HepG2 (cell line): ENCODE measurements at regions not wholly inside any gene's neighbourhood (a gene's known extent, or its start where the extent isn't known, plus 50 kb on each side); places are given as distances from the start of the nearest gene placed in this dataset.

Experiments used
- ATAC-seq: fragments of 200-7000 bp; cut with Tn5 transposase; 3 replicates; pipeline ENCODE4 v1.9.1; 2020; ENCODE audit warnings: mild to moderate bottlenecking, moderate library complexity
- BruUV-seq: library from RNA; stranded (reverse); fragments of 400-500 nt; replicated peaks from 2 replicates; lab custom pipeline; 2021; lab: Mats Ljungman, UMichigan
- CTCF ChIA-PET: fragments of 300-600 bp; formaldehyde crosslinking; extraction: SDS; loops from one replicate; lab custom pipeline; 2021; ENCODE audit warnings: low total read pairs, inconsistent platforms, low intra/inter-chr PET ratio; lab: Yijun Ruan, JAX
- POLR2A ChIA-PET: fragments of 350-600 bp; sonication (Branson Sonifier 250); formaldehyde crosslinking; loops from one replicate; lab custom pipeline; 2020; ENCODE audit warnings: antibody characterized with exemption, inconsistent platforms; lab: Yijun Ruan, JAX
- DNase-seq: peaks from one replicate; pipeline ENCODE4 v3.0.0-alpha.2; 2015; ENCODE audit warnings: low spot score
- FAIRE-seq: peaks from 3 replicates; lab custom pipeline; 2011; peaks lifted over from hg19 to GRCh38; lab: Jason Lieb, UNC
- H2AFZ ChIP-seq: one replicate; pipeline ENCODE4 v1.6.1; 2011; ENCODE audit warnings: low read length, inconsistent platforms
- H3K27ac ChIP-seq: fragments of 300-600 bp; 3 replicates; pipeline ENCODE4 v1.8.0; 2011; ENCODE audit warnings: mixed run types, mild to moderate bottlenecking, mixed read lengths, low read length, inconsistent platforms; ENCODE audit not compliant: insufficient read depth; ENCODE audit errors: extremely low read length
- H3K27me3 ChIP-seq, 2 experiments: fragments of 200-600 bp in 1 of 2; 2 replicates in 1 of 2; 3 replicates in 1 of 2; pipeline versions ENCODE4 v1.6.0 to v1.8.0; 2011; ENCODE audit warnings: low read length in 2 of 2, mild to moderate bottlenecking in 2 of 2, moderate library complexity in 2 of 2, inconsistent platforms in 1 of 2; ENCODE audit not compliant: insufficient read depth in 2 of 2, control insufficient read depth in 1 of 2
- H3K36me3 ChIP-seq, 2 experiments: fragments of 200-600 bp in 1 of 2; replicated peaks in 1 of 2; 2 replicates in 1 of 2; 3 replicates in 1 of 2; pipeline versions ENCODE4 v1.5.1 to v1.8.0; 2011; ENCODE audit warnings: low read length in 2 of 2, inconsistent platforms in 1 of 2; ENCODE audit not compliant: insufficient read depth in 2 of 2, control insufficient read depth in 1 of 2
- H3K4me1 ChIP-seq: 2 replicates; pipeline ENCODE4 v1.5.1; 2012; ENCODE audit warnings: low read length, inconsistent platforms; ENCODE audit not compliant: insufficient read depth
- H3K4me2 ChIP-seq: 2 replicates; pipeline ENCODE4 v1.6.0; 2011; ENCODE audit warnings: low read depth, low read length, inconsistent platforms
- H3K4me3 ChIP-seq, 3 experiments: fragments of 200-600 bp in 1 of 3; sonication (generic), shearing (Covaris generic) in 1 of 3; replicated peaks in 1 of 3; 2 replicates each; pipeline ENCODE4 v1.5.1; 2011 to 2016; ENCODE audit warnings: low read length in 3 of 3, inconsistent platforms in 2 of 3, low read depth in 2 of 3, mild to moderate bottlenecking in 2 of 3, control low read depth in 1 of 3, mixed read lengths in 1 of 3; ENCODE audit not compliant: insufficient read depth in 1 of 3
- H3K79me2 ChIP-seq: one replicate; pipeline ENCODE4 v1.6.1; 2011; ENCODE audit warnings: low read length, inconsistent platforms; ENCODE audit not compliant: insufficient read depth
- H3K9ac ChIP-seq: 2 replicates; pipeline ENCODE4 v1.6.0; 2011; ENCODE audit warnings: mild to moderate bottlenecking, low read depth, low read length, inconsistent platforms; ENCODE audit not compliant: insufficient read depth
- H3K9me3 ChIP-seq: 2 replicates; pipeline ENCODE4 v1.5.1; 2012; ENCODE audit warnings: mild to moderate bottlenecking, low read length
- H4K20me1 ChIP-seq: 2 replicates; pipeline ENCODE4 v1.6.0; 2011; ENCODE audit warnings: inconsistent platforms, mild to moderate bottlenecking, low read length, moderate library complexity; ENCODE audit not compliant: insufficient read depth
- ATF7-NPFF ChIP-seq: sonication (generic); formaldehyde crosslinking; IDR thresholded peaks from 2 replicates; pipeline ENCODE4 v1.8.1; 2023; ENCODE audit warnings: mild to moderate bottlenecking, low read depth, missing genetic modification reagents, moderate library complexity
- FOXP1 ChIP-seq, 2 experiments: fragments of 450-650 bp in 1 of 2; IDR thresholded peaks; 2 replicates each; pipeline ENCODE4 v1.6.1; 2017 to 2018; ENCODE audit warnings: antibody characterized with exemption in 1 of 2
- MXI1 ChIP-seq: IDR thresholded peaks from 3 replicates; pipeline ENCODE4 v1.6.1; 2012; ENCODE audit warnings: low read depth, low read length, inconsistent platforms, borderline replicate concordance
- PRDM4 ChIP-seq: sonication (generic); formaldehyde crosslinking; IDR thresholded peaks from 2 replicates; pipeline ENCODE4 v1.9.0; 2021; ENCODE audit warnings: missing genetic modification reagents, borderline replicate concordance
- SYNCRIP ChIP-seq: fragments of 200-400 bp; formaldehyde crosslinking; IDR thresholded peaks from 2 replicates; pipeline ENCODE4 v1.6.1; 2018; ENCODE audit warnings: mild to moderate bottlenecking, low read depth, low read length; ENCODE audit not compliant: insufficient read depth
- TCF7L2 ChIP-seq: IDR thresholded peaks from 2 replicates; pipeline ENCODE4 v1.6.1; 2011; ENCODE audit warnings: mild to moderate bottlenecking, low read depth, low read length, moderate library complexity
- U2AF1 ChIP-seq: fragments of 200-400 bp; formaldehyde crosslinking; optimal IDR thresholded peaks from 2 replicates; pipeline ENCODE3; 2017; ENCODE audit warnings: mild to moderate bottlenecking, low read depth, low read length
- ZFP37 ChIP-seq: sonication (generic); formaldehyde crosslinking; IDR thresholded peaks from 2 replicates; pipeline ENCODE4 v1.4.0; 2020; ENCODE audit warnings: missing genetic modification reagents, borderline replicate concordance
- ZNF274 ChIP-seq: sonication (generic); formaldehyde crosslinking; IDR thresholded peaks from 2 replicates; pipeline ENCODE4 v1.5.1; 2020; ENCODE audit warnings: mild to moderate bottlenecking, missing genetic modification reagents
- ZNF441 ChIP-seq: sonication (generic); formaldehyde crosslinking; IDR thresholded peaks from 2 replicates; pipeline ENCODE4 v1.7.0; 2021; ENCODE audit warnings: missing genetic modification reagents, borderline replicate concordance
- WGBS: methylation state at CpG from one replicate; pipeline ENCODE4 v1.1.6; 2017; ENCODE audit warnings: low lambda C conversion rate; 5-methylcytosine and 5-hydroxymethylcytosine counted together
- in situ Hi-C: cut with HindIII; loops from 2 replicates; pipeline ENCODE4 v1.10.0; 2017; ENCODE audit warnings: low pct_unique_long_range_greater_than_20kb; ENCODE audit not compliant: extremely low pct_ligation_motif_present
- intact Hi-C: fragments of 100-400 bp; cut with micrococcal nuclease; formaldehyde crosslinking; loops from one replicate; pipeline ENCODE4 v1.10.0; 2022; ENCODE audit not compliant: unreplicated experiment
- TF ChIP-seq, protein P1 (sequence below): IDR thresholded peaks from 2 replicates; pipeline ENCODE4 v1.6.1; 2016; ENCODE audit warnings: missing genetic modification reagents, missing compliant biosample characterization
- TF ChIP-seq, protein P2 (sequence below): sonication (generic); formaldehyde crosslinking; IDR thresholded peaks from 2 replicates; pipeline ENCODE4 v1.5.1; 2020; ENCODE audit warnings: missing genetic modification reagents, mild to moderate bottlenecking, borderline replicate concordance
- TF ChIP-seq, protein P3 (sequence below): sonication (generic); formaldehyde crosslinking; IDR thresholded peaks from 2 replicates; pipeline ENCODE4 v1.4.0; 2020; ENCODE audit warnings: missing genetic modification reagents, borderline replicate concordance

- H3K9ac ChIP-seq = no peak overlapping the region
- no peak overlapping the region for H3K27ac ChIP-seq
- in situ Hi-C loops = no loop called here
- FAIRE-seq = no peak
- no peaks in the 10 kb centered on the region for H4K20me1 ChIP-seq
- no peaks in the 10 kb centered on the region for H3K27me3 ChIP-seq
- no peaks in the 10 kb centered on the region for H3K4me1 ChIP-seq
- no TSS peak for BruUV-seq
- no peaks in the 10 kb centered on the region for H3K9me3 ChIP-seq
- H3K4me2 ChIP-seq = no peak overlapping the region
- CTCF ChIA-PET = no interaction called here
- no peak overlapping the region for H3K4me3 ChIP-seq
- TF ChIP-seq ZFP37 (CRISPR knock-in tag) (no peak), ATF7-NPFF (CRISPR knock-in tag) (no peak), ZNF274 (CRISPR knock-in tag) (no peak), ZNF441 (CRISPR knock-in tag) (no peak), TCF7L2 (no peak), SYNCRIP (no peak), U2AF1 (no peak), PRDM4 (no peak), MXI1 (no peak), FOXP1 (IDR thresholded peaks at IDR 0.05) (no peak), FOXP1 (CRISPR knock-in tag; IDR thresholded peaks at IDR 0.05) (no peak)
- TF ChIP-seq, protein P1, sequence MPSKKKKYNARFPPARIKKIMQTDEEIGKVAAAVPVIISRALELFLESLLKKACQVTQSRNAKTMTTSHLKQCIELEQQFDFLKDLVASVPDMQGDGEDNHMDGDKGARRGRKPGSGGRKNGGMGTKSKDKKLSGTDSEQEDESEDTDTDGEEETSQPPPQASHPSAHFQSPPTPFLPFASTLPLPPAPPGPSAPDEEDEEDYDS (CRISPR knock-in tag) = no peak
- TF ChIP-seq, protein P2, sequence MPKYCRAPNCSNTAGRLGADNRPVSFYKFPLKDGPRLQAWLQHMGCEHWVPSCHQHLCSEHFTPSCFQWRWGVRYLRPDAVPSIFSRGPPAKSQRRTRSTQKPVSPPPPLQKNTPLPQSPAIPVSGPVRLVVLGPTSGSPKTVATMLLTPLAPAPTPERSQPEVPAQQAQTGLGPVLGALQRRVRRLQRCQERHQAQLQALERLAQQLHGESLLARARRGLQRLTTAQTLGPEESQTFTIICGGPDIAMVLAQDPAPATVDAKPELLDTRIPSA (CRISPR knock-in tag) = no peak
- TF ChIP-seq, protein P3, sequence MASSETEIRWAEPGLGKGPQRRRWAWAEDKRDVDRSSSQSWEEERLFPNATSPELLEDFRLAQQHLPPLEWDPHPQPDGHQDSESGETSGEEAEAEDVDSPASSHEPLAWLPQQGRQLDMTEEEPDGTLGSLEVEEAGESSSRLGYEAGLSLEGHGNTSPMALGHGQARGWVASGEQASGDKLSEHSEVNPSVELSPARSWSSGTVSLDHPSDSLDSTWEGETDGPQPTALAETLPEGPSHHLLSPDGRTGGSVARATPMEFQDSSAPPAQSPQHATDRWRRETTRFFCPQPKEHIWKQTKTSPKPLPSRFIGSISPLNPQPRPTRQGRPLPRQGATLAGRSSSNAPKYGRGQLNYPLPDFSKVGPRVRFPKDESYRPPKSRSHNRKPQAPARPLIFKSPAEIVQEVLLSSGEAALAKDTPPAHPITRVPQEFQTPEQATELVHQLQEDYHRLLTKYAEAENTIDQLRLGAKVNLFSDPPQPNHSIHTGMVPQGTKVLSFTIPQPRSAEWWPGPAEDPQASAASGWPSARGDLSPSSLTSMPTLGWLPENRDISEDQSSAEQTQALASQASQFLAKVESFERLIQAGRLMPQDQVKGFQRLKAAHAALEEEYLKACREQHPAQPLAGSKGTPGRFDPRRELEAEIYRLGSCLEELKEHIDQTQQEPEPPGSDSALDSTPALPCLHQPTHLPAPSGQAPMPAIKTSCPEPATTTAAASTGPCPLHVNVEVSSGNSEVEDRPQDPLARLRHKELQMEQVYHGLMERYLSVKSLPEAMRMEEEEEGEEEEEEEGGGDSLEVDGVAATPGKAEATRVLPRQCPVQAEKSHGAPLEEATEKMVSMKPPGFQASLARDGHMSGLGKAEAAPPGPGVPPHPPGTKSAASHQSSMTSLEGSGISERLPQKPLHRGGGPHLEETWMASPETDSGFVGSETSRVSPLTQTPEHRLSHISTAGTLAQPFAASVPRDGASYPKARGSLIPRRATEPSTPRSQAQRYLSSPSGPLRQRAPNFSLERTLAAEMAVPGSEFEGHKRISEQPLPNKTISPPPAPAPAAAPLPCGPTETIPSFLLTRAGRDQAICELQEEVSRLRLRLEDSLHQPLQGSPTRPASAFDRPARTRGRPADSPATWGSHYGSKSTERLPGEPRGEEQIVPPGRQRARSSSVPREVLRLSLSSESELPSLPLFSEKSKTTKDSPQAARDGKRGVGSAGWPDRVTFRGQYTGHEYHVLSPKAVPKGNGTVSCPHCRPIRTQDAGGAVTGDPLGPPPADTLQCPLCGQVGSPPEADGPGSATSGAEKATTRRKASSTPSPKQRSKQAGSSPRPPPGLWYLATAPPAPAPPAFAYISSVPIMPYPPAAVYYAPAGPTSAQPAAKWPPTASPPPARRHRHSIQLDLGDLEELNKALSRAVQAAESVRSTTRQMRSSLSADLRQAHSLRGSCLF = no peak
- TF ChIP-seq, all 625 proteins: peak for 0
- 13% methylated on average over 2 of the region's 3 CpGs for WGBS
- DNase-seq (no peak), ATAC-seq (no peak)
- Histone ChIP-seq H3K79me2 (no peaks in the 10 kb centered on the region), H3K36me3 (no peaks in the 10 kb centered on the region), H2AFZ (no peak overlapping the region)
- POLR2A ChIA-PET = no interaction called here
- intact Hi-C loops = no loop called here
Measured at GRCh38 chr12:89980236-89980635, 271.6 kb upstream of the ATP2B1 start.
